ENCODE measurements at regions not wholly inside any gene's neighbourhood (a gene's known extent, or its start where the extent isn't known, plus 50 kb on each side); places are given as distances from the start of the nearest gene placed in this dataset.

DNA sequence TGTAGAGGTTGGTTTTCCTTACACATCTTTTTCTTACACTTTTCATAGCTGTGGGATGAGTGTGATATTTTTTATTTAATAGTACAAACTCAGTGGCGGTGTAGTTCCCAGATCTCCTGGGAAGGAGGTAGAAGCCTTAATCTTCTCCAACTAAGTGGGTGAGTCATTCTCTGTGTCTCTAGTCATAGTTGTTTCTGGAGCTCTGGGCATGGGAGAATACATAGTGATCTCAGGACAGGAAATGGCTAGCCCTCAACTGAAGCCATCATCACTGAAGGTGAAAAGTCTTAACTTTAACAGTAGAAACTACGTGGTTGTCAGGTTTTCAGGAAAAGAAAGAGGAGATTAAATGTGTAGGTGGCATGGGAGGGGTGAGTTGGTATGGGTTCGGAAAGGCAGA, 319.4 kb upstream of the FZD8 start:
- Histone ChIP-seq H3K9me3 (replicated peaks; ENCODE audit: control insufficient read depth, insufficient read depth, low read length) (no peaks in the 10 kb centered on the region), H3K36me3 (ENCODE audit: control insufficient read depth in 2 of 2, insufficient read depth in 2 of 2, low read length in 1 of 2) (no peaks in the 10 kb centered on the region), H3K4me2 (ENCODE audit: control insufficient read depth, insufficient read depth) (no peak overlapping the region), H3K9ac (ENCODE audit: control insufficient read depth, insufficient read depth, low read length) (no peak overlapping the region), H3K79me2 (ENCODE audit: control insufficient read depth, insufficient read depth, low read length) (no peaks in the 10 kb centered on the region), H3K27ac (ENCODE audit: control insufficient read depth, insufficient read depth) (no peak overlapping the region), H3K4me1 (ENCODE audit: control insufficient read depth, insufficient read depth, low read length) (no peaks in the 10 kb centered on the region), H3K27me3 (replicated peaks in 1 of 2; ENCODE audit: control insufficient read depth in 2 of 2, insufficient read depth in 2 of 2, low read length in 1 of 2) (no peaks in the 10 kb centered on the region), H4K20me1 (ENCODE audit: control insufficient read depth, insufficient read depth) (no peaks in the 10 kb centered on the region), H3K4me3 (no peak overlapping the region), H2AFZ (ENCODE audit: control insufficient read depth, low read depth, low read length) (no peak overlapping the region)
- 27% methylated on average over 3 of the region's 3 CpGs for WGBS (ENCODE audit: insufficient coverage, insufficient replicate concordance, low lambda C conversion rate, missing lambda C conversion rate)
- DNase-seq (ENCODE audit: low read depth, low spot score) (no peak), ATAC-seq (no peak), FAIRE-seq (no peak)
- TF ChIP-seq SPI1 (IDR thresholded peaks at IDR 0.05; ENCODE audit: borderline replicate concordance, insufficient read depth, low read depth, low read length), result no peak
- TF ChIP-seq STAT3 (IDR thresholded peaks at IDR 0.05; ENCODE audit: low read depth, low read length), result no peak
- no peak for TF ChIP-seq JUNB (IDR thresholded peaks at IDR 0.05)
- no peak for TF ChIP-seq SMARCA5 (IDR thresholded peaks at IDR 0.05)
- no peak for TF ChIP-seq MTA2 (IDR thresholded peaks at IDR 0.05; ENCODE audit: low read depth)
- no peak for TF ChIP-seq FOXK2 (IDR thresholded peaks at IDR 0.05)
- no peak for TF ChIP-seq ASH2L (IDR thresholded peaks at IDR 0.05; ENCODE audit: borderline replicate concordance, low read depth)
- TF ChIP-seq YY1 (IDR thresholded peaks at IDR 0.05; ENCODE audit: low read depth, low read length), result no peak
- TF ChIP-seq, protein P1, sequence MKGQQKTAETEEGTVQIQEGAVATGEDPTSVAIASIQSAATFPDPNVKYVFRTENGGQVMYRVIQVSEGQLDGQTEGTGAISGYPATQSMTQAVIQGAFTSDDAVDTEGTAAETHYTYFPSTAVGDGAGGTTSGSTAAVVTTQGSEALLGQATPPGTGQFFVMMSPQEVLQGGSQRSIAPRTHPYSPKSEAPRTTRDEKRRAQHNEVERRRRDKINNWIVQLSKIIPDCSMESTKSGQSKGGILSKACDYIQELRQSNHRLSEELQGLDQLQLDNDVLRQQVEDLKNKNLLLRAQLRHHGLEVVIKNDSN (IDR thresholded peaks at IDR 0.05; ENCODE audit: borderline replicate concordance, extremely low read length, insufficient read depth, low read depth, low read length), result no peak
- RAD21 ChIA-PET (ENCODE audit: unreplicated experiment), result no interaction called here
- SMC1A ChIA-PET (ENCODE audit: uncharacterized antibody, unreplicated experiment), result interaction anchor here (0.7 kb wide), 1 partner anchor 245 kb away, joined by 3 read pairs; no protein-coding TSS in a partner anchor
- CTCF ChIA-PET, result no interaction called here
- POLR2A ChIA-PET, result no interaction called here
- intact Hi-C loops (cut with micrococcal nuclease; ENCODE audit: unreplicated experiment), result no loop called here
- BruUV-seq (replicated peaks), result no TSS peak
- in situ Hi-C loops (cut with MboI), result no loop called here
